Nephron (organoid): ENCODE measurements at regions not wholly inside any gene's neighbourhood (a gene's known extent, or its start where the extent isn't known, plus 50 kb on each side); places are given as distances from the start of the nearest gene placed in this dataset.

Experiments used
- H3K27ac Mint-ChIP-seq, 3 experiments: 2 replicates each; pipeline ENCODE4 v1.8.0; 2020; ENCODE audit warnings: mixed read lengths in 3 of 3, mild to moderate bottlenecking in 2 of 3, moderate library complexity in 1 of 3
- H3K27me3 Mint-ChIP-seq: 2 replicates; pipeline ENCODE4 v1.8.0; 2021; ENCODE audit warnings: low read depth, mild to moderate bottlenecking, moderate library complexity, mixed read lengths
- H3K36me3 Mint-ChIP-seq: 2 replicates; pipeline ENCODE4 v1.8.0; 2020; ENCODE audit warnings: low read depth, mixed read lengths
- H3K4me1 Mint-ChIP-seq: 2 replicates; pipeline ENCODE4 v1.8.0; 2020; ENCODE audit warnings: mixed read lengths
- H3K4me3 Mint-ChIP-seq, 3 experiments: 2 replicates each; pipeline ENCODE4 v1.8.0; 2020; ENCODE audit warnings: mild to moderate bottlenecking in 3 of 3, mixed read lengths in 3 of 3, moderate library complexity in 2 of 3
- H3K9me3 Mint-ChIP-seq: 2 replicates; pipeline ENCODE4 v1.8.0; 2020; ENCODE audit warnings: mixed read lengths
- CTCF ChIP-seq, 3 experiments: fragments of 200-600 bp; sonication (generic); IDR thresholded peaks; one replicate each; pipeline ENCODE4 v1.5.0; 2021; ENCODE audit warnings: antibody characterized with exemption in 3 of 3; ENCODE audit not compliant: unreplicated experiment in 3 of 3

GRCh38 chr18:40866013-40866645 lies 1088.9 kb upstream of the PIK3C3 start:
- no peaks in the 10 kb centered on the region for H3K36me3 Mint-ChIP-seq
- peak overlapping the region in 1 of 3 experiments; percentile 24 for H3K27ac Mint-ChIP-seq
- no peak for TF ChIP-seq CTCF (IDR thresholded peaks at IDR 0.05; ENCODE audit: unreplicated experiment in 3 of 3)
- H3K27me3 Mint-ChIP-seq = no peaks in the 10 kb centered on the region
- no peaks in the 10 kb centered on the region for H3K9me3 Mint-ChIP-seq
- peaks cover 7% of the 10 kb centered on the region for H3K4me1 Mint-ChIP-seq
- H3K4me3 Mint-ChIP-seq = no peak overlapping the region

- Mint-ChIP-seq H3K4me1 (peaks cover 7% of the 10 kb centered on the region), H3K4me3 (no peak overlapping the region), H3K36me3 (no peaks in the 10 kb centered on the region), H3K27ac (no peak overlapping the region), H3K27me3 (no peaks in the 10 kb centered on the region), H3K9me3 (no peaks in the 10 kb centered on the region)
- no peak for TF ChIP-seq CTCF (IDR thresholded peaks at IDR 0.05; ENCODE audit: unreplicated experiment in 3 of 3)
These were observed 1090.2 kb upstream of the PIK3C3 start for GRCh38 chr18:40864846-40865245.

GRCh38 chr18:40863801-40864200 lies 1091.2 kb upstream of the PIK3C3 start:
- no peak overlapping the region for H3K27ac Mint-ChIP-seq
- no peaks in the 10 kb centered on the region for H3K9me3 Mint-ChIP-seq
- H3K4me3 Mint-ChIP-seq = no peak overlapping the region
- no peaks in the 10 kb centered on the region for H3K36me3 Mint-ChIP-seq
- no peaks in the 10 kb centered on the region for H3K27me3 Mint-ChIP-seq
- no peak for TF ChIP-seq CTCF (IDR thresholded peaks at IDR 0.05; ENCODE audit: unreplicated experiment in 3 of 3)
- peaks cover 7% of the 10 kb centered on the region for H3K4me1 Mint-ChIP-seq

GRCh38 chr18:40860189-40860588 lies 1094.8 kb upstream of the PIK3C3 start:
- TF ChIP-seq CTCF (IDR thresholded peaks at IDR 0.05; ENCODE audit: unreplicated experiment in 3 of 3) = no peak
- H3K4me3 Mint-ChIP-seq = no peak overlapping the region

GRCh38 chr18:40855661-40856060 lies 1099.4 kb upstream of the PIK3C3 start:
- Mint-ChIP-seq H3K36me3 (no peaks in the 10 kb centered on the region), H3K27ac (no peak overlapping the region), H3K4me1 (peaks cover 13% of the 10 kb centered on the region), H3K27me3 (no peaks in the 10 kb centered on the region), H3K9me3 (no peaks in the 10 kb centered on the region), H3K4me3 (no peak overlapping the region)
- TF ChIP-seq CTCF (IDR thresholded peaks at IDR 0.05; ENCODE audit: unreplicated experiment in 3 of 3) = no peak

More at GRCh38 chr18:40860189-40860588, 1094.8 kb upstream of the PIK3C3 start:
- Mint-ChIP-seq H3K27me3 (no peaks in the 10 kb centered on the region), H3K36me3 (no peaks in the 10 kb centered on the region), H3K9me3 (no peaks in the 10 kb centered on the region), H3K27ac (no peak overlapping the region), H3K4me1 (no peaks in the 10 kb centered on the region)

- Mint-ChIP-seq H3K36me3 (no peaks in the 10 kb centered on the region), H3K9me3 (peaks cover 2% of the 10 kb centered on the region), H3K4me3 (no peak overlapping the region), H3K4me1 (peaks cover 20% of the 10 kb centered on the region), H3K27ac (no peak overlapping the region), H3K27me3 (no peaks in the 10 kb centered on the region)
- TF ChIP-seq CTCF (IDR thresholded peaks at IDR 0.05; ENCODE audit: unreplicated experiment in 3 of 3) = no peak
These were observed 1102.6 kb upstream of the PIK3C3 start for GRCh38 chr18:40852406-40852805.
